ENCODE measurements at regions not wholly inside any gene's neighbourhood (a gene's known extent, or its start where the extent isn't known, plus 50 kb on each side); places are given as distances from the start of the nearest gene placed in this dataset.

GRCh38 chr16:64397042-64397441 lies 724.8 kb downstream of the CDH11 start:
- Mint-ChIP-seq H3K36me3 (no peaks in the 10 kb centered on the region), H3K27ac (no peak overlapping the region), H3K4me3 (no peak overlapping the region), H3K9me3 (no peaks in the 10 kb centered on the region), H3K4me1 (peaks cover 14% of the 10 kb centered on the region), H3K27me3 (ENCODE audit: low read depth) (no peaks in the 10 kb centered on the region)
- no peak for DNase-seq (ENCODE audit: low spot score in 2 of 2, unreplicated experiment in 2 of 2)
- TF ChIP-seq, protein P1, sequence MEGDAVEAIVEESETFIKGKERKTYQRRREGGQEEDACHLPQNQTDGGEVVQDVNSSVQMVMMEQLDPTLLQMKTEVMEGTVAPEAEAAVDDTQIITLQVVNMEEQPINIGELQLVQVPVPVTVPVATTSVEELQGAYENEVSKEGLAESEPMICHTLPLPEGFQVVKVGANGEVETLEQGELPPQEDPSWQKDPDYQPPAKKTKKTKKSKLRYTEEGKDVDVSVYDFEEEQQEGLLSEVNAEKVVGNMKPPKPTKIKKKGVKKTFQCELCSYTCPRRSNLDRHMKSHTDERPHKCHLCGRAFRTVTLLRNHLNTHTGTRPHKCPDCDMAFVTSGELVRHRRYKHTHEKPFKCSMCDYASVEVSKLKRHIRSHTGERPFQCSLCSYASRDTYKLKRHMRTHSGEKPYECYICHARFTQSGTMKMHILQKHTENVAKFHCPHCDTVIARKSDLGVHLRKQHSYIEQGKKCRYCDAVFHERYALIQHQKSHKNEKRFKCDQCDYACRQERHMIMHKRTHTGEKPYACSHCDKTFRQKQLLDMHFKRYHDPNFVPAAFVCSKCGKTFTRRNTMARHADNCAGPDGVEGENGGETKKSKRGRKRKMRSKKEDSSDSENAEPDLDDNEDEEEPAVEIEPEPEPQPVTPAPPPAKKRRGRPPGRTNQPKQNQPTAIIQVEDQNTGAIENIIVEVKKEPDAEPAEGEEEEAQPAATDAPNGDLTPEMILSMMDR (IDR thresholded peaks at IDR 0.05; ENCODE audit: unreplicated experiment), result no peak

DNA sequence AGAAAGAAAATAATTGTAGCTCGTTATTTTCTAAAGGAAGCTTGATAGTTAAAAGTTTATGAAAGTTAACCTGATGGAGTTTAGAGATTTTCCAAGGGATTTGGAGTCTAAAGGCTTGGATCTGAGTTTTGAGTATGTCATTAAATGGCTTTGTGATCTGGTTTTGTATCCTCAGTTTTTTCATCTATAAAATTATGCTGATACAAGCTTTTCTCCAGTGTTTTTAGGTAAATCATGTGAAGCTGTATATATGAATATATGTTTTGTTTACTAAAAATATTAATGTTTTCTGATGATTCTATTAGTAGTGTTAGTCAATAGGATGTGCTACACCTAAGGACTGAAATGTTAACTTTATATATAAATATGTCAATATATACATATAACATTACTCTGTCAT lies 727.8 kb downstream of the CDH11 start:
- Mint-ChIP-seq H3K4me3 (no peak overlapping the region), H3K9me3 (peaks cover 3% of the 10 kb centered on the region), H3K4me1 (peaks cover 32% of the 10 kb centered on the region), H3K36me3 (no peaks in the 10 kb centered on the region), H3K27me3 (ENCODE audit: low read depth) (no peaks in the 10 kb centered on the region), H3K27ac (no peak overlapping the region)
- TF ChIP-seq, protein P1 (IDR thresholded peaks at IDR 0.05; ENCODE audit: unreplicated experiment), result no peak
- DNase-seq (ENCODE audit: low spot score in 2 of 2, unreplicated experiment in 2 of 2), result no peak

DNA sequence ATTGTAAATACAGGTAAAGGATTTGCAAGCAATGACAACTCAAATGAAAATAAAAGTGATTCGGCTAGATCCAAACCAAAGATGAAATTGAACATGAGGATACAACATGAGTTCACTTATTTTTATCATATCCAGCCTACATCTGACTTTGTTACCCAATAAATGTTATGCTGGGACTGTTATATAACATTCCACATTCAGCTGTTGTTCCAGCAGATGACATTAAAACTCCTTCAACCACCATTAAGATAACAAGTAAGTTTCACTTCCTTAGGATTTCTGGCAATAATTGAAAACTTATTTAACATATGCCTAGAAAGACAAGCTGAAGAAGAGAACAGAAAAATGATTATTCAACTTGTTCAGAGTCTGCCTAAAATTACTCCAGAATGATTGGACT lies 729.4 kb downstream of the CDH11 start:
- Mint-ChIP-seq H3K36me3 (no peaks in the 10 kb centered on the region), H3K27ac (no peak overlapping the region), H3K9me3 (peaks cover 7% of the 10 kb centered on the region), H3K4me1 (peaks cover 27% of the 10 kb centered on the region), H3K27me3 (ENCODE audit: low read depth) (no peaks in the 10 kb centered on the region), H3K4me3 (no peak overlapping the region)
- DNase-seq (ENCODE audit: low spot score in 2 of 2, unreplicated experiment in 2 of 2), result no peak
- TF ChIP-seq, protein P1 (IDR thresholded peaks at IDR 0.05; ENCODE audit: unreplicated experiment), result no peak

DNA sequence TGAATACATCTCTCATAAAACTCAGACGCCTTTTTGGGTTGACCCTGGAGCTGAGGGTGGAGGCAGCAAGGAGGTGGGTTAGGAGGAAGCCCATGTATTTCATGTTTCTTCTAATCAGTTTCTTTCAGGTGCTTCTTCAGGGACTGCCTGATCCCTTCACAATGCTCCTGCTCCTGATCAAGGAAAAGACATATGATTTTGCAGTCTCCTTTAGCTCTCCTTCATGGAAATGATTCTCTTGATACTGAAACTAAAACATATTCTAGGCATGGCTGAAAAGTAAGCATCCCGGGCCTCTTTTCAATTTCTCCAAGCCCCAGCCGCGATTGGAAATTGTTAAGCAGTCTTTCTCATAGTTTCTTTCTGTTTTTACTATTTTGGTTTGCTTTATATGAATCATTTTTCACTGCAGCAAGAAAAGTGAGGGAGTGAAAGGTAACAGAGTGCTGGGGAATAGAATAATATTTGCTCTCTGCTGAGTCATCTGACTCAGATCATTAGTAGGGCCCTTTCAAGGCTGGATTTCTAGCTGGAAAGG lies 730.7 kb downstream of the CDH11 start:
- Mint-ChIP-seq H3K4me3 (no peak overlapping the region), H3K9me3 (peaks cover 12% of the 10 kb centered on the region), H3K27me3 (ENCODE audit: low read depth) (no peaks in the 10 kb centered on the region), H3K4me1 (peaks cover 27% of the 10 kb centered on the region), H3K27ac (peak overlapping the region; percentile 79), H3K36me3 (no peaks in the 10 kb centered on the region)
- DNase-seq (ENCODE audit: low spot score in 2 of 2, unreplicated experiment in 2 of 2), result no peak
- TF ChIP-seq, protein P1 (IDR thresholded peaks at IDR 0.05; ENCODE audit: unreplicated experiment), result no peak

DNA sequence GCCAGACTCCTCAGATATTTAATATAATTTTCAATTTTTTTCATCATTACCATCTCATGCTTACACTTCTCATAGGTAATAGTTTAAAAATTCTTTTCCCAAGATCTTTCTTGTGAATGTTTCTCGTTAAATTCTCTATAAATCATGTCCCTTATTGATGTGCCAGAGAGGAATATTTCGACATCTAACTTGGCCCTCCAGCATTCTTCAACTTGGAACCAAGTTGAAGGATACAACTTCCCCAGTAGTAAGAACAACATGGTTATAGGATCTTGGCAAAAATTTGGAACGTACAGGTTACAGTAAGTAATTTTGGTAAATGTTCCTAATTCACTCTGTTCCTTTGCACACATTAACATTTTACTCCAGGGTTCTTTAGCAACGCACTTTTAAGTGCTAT lies 731.8 kb downstream of the CDH11 start:
- no peak for DNase-seq (ENCODE audit: low spot score in 2 of 2, unreplicated experiment in 2 of 2)
- H3K4me3 Mint-ChIP-seq, result no peak overlapping the region
- TF ChIP-seq, protein P1 (IDR thresholded peaks at IDR 0.05; ENCODE audit: unreplicated experiment), result no peak
- no peak overlapping the region for H3K27ac Mint-ChIP-seq
- peaks cover 13% of the 10 kb centered on the region for H3K9me3 Mint-ChIP-seq
- H3K27me3 Mint-ChIP-seq (ENCODE audit: low read depth), result no peaks in the 10 kb centered on the region
- H3K36me3 Mint-ChIP-seq, result no peaks in the 10 kb centered on the region
- H3K4me1 Mint-ChIP-seq, result peaks cover 27% of the 10 kb centered on the region

DNA sequence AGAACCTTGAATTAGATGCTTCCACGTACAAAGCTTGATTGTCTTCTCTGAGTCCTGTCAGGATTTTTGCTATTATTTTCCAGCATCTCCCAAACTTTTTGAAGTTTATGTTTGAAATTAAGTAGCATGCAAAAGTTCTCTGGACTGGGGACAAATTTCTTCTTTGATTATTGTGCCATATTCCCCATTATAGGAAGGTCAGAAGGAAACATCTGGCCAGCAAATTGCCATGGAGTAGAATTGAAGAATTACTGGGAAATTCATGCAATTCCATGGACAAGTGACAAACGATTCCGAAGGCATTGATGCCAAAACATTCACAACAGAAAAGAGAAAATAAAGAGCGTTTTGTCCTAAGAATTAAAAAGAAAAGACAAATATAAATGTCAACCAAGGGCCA lies 737.2 kb downstream of the CDH11 start:
- TF ChIP-seq, protein P1 (IDR thresholded peaks at IDR 0.05; ENCODE audit: unreplicated experiment), result no peak
- H3K4me3 Mint-ChIP-seq, result no peak overlapping the region
- DNase-seq (ENCODE audit: low spot score in 2 of 2, unreplicated experiment in 2 of 2), result no peak
- no peaks in the 10 kb centered on the region for H3K4me1 Mint-ChIP-seq
- no peaks in the 10 kb centered on the region for H3K27me3 Mint-ChIP-seq (ENCODE audit: low read depth)
- peaks cover 10% of the 10 kb centered on the region for H3K9me3 Mint-ChIP-seq
- no peak overlapping the region for H3K27ac Mint-ChIP-seq
- no peaks in the 10 kb centered on the region for H3K36me3 Mint-ChIP-seq

Measured in mesothelial cell of epicardium (in vitro differentiated cells).